CD4-positive, alpha-beta T cell (primary cell): ENCODE measurements at regions not wholly inside any gene's neighbourhood (a gene's known extent, or its start where the extent isn't known, plus 50 kb on each side); places are given as distances from the start of the nearest gene placed in this dataset.

Experiments
- ATAC-seq: fragments of 200-7000 bp; cut with Tn5 transposase; one replicate; pipeline ENCODE4 v1.10.0; 2022; ENCODE audit warnings: mild to moderate bottlenecking; ENCODE audit not compliant: poor library complexity
- CTCF ChIA-PET: fragments of 350-600 bp; sonication (Branson Sonifier 250); formaldehyde crosslinking; loops from one replicate; lab custom pipeline; 2021; ENCODE audit warnings: antibody characterized with exemption, inconsistent platforms; lab: Charles Lee
- POLR2A ChIA-PET: fragments of 350-600 bp; sonication (Branson Sonifier 250); formaldehyde crosslinking; loops from one replicate; lab custom pipeline; 2021; ENCODE audit warnings: antibody characterized with exemption, inconsistent platforms; lab: Charles Lee
- DNase-seq, 14 experiments: peaks; one replicate each; pipeline ENCODE4 v3.0.0-alpha.2; 2013 to 2020; ENCODE audit warnings: mixed read lengths in 2 of 14
- H3K27ac ChIP-seq, 2 donors: one replicate each; pipeline versions ENCODE4 v1.5.1 to v1.7.0; 2013; ENCODE audit warnings: low read length in 2 of 2, low read depth in 1 of 2, mild to moderate bottlenecking in 1 of 2
- H3K27me3 ChIP-seq, 2 experiments: 1 replicate in 1 of 2; 2 replicates in 1 of 2; pipeline versions ENCODE4 v1.6.1 to v1.7.0; 2013; ENCODE audit warnings: low read length in 2 of 2, control low read depth in 1 of 2, mild to moderate bottlenecking in 1 of 2, moderate library complexity in 1 of 2; ENCODE audit not compliant: insufficient read depth in 2 of 2, control insufficient read depth in 1 of 2
- H3K36me3 ChIP-seq: one replicate; pipeline ENCODE4 v1.6.1; 2013; ENCODE audit warnings: low read length, control low read depth; ENCODE audit not compliant: insufficient read depth
- H3K4me1 ChIP-seq: one replicate; pipeline ENCODE4 v1.6.1; 2013; ENCODE audit warnings: low read length, control low read depth; ENCODE audit not compliant: insufficient read depth
- H3K4me3 ChIP-seq: one replicate; pipeline ENCODE4 v1.5.1; 2013; ENCODE audit warnings: mild to moderate bottlenecking, low read length, moderate library complexity
- H3K9me3 ChIP-seq, 2 experiments: 1 replicate in 1 of 2; 2 replicates in 1 of 2; pipeline versions ENCODE4 v1.6.1 to v1.7.0; 2013; ENCODE audit warnings: low read length in 2 of 2, mild to moderate bottlenecking in 2 of 2, control low read depth in 1 of 2, moderate library complexity in 1 of 2; ENCODE audit not compliant: control insufficient read depth in 1 of 2, insufficient read depth in 1 of 2
- H3K27ac Mint-ChIP-seq: one replicate; pipeline ENCODE4 v1.8.0; 2020; ENCODE audit warnings: mixed read lengths
- H3K27me3 Mint-ChIP-seq: one replicate; pipeline ENCODE4 v1.8.0; 2021; ENCODE audit warnings: mixed read lengths
- H3K36me3 Mint-ChIP-seq: one replicate; pipeline ENCODE4 v1.8.0; 2021; ENCODE audit warnings: low read depth, mixed read lengths
- H3K4me1 Mint-ChIP-seq: one replicate; pipeline ENCODE4 v1.8.0; 2021; ENCODE audit warnings: low read depth, mixed read lengths
- H3K4me3 Mint-ChIP-seq: one replicate; pipeline ENCODE4 v1.8.0; 2020; ENCODE audit warnings: mild to moderate bottlenecking, mixed read lengths
- H3K9me3 Mint-ChIP-seq: one replicate; pipeline ENCODE4 v1.8.0; 2020; ENCODE audit warnings: mixed read lengths
- CTCF ChIP-seq: fragments of 200-600 bp; IDR thresholded peaks from one replicate; pipeline ENCODE4 v1.8.0; 2022; ENCODE audit warnings: antibody characterized with exemption, mild to moderate bottlenecking
- intact Hi-C, 2 experiments: fragments of 100-400 bp; cut with DNase I in 1 of 2; cut with micrococcal nuclease in 1 of 2; formaldehyde crosslinking; loops; one replicate each; pipeline versions ENCODE4 v1.15.1 to v1.9.0; 2023 to 2025; cut with DNase I, micrococcal nuclease

- no peak for TF ChIP-seq CTCF
- CTCF ChIA-PET = no interaction called here
- Histone ChIP-seq H3K4me1 (no peaks in the 10 kb centered on the region), H3K9me3 (no peaks in the 10 kb centered on the region), H3K4me3 (no peak overlapping the region), H3K27me3 (peaks cover 5 to 7% of the 10 kb centered on the region in 2 experiments), H3K36me3 (no peaks in the 10 kb centered on the region), H3K27ac (no peak overlapping the region)
- POLR2A ChIA-PET = no interaction called here
- DNase-seq (no peak), ATAC-seq (no peak)
- no peak overlapping the region for H3K4me3 Mint-ChIP-seq
- H3K4me1 Mint-ChIP-seq = no peaks in the 10 kb centered on the region
- no peaks in the 10 kb centered on the region for H3K36me3 Mint-ChIP-seq
- no peak overlapping the region for H3K27ac Mint-ChIP-seq
- intact Hi-C loops = no loop called here
- H3K9me3 Mint-ChIP-seq = no peaks in the 10 kb centered on the region
- peaks cover 46% of the 10 kb centered on the region for H3K27me3 Mint-ChIP-seq
These were observed 145.9 kb downstream of the CARTPT start for GRCh38 chr5:71864730-71865601.

- ChIA-PET POLR2A (no interaction called here), CTCF (no interaction called here)
- H3K27ac Mint-ChIP-seq = no peak overlapping the region
- H3K4me3 Mint-ChIP-seq = no peak overlapping the region
- H3K36me3 Mint-ChIP-seq = no peaks in the 10 kb centered on the region
- peaks cover 3 to 7% of the 10 kb centered on the region in 2 experiments for H3K27me3 ChIP-seq
- no peak overlapping the region for H3K4me3 ChIP-seq
- no peaks in the 10 kb centered on the region for H3K9me3 ChIP-seq
- ATAC-seq = no peak
- intact Hi-C loops = no loop called here
- H3K27me3 Mint-ChIP-seq = peaks cover 43% of the 10 kb centered on the region
- no peak for TF ChIP-seq CTCF
- DNase-seq = no peak
- no peak overlapping the region for H3K27ac ChIP-seq
- H3K4me1 Mint-ChIP-seq = no peaks in the 10 kb centered on the region
- no peaks in the 10 kb centered on the region for H3K4me1 ChIP-seq
- H3K9me3 Mint-ChIP-seq = no peaks in the 10 kb centered on the region
- no peaks in the 10 kb centered on the region for H3K36me3 ChIP-seq
These were observed 146.7 kb downstream of the CARTPT start for GRCh38 chr5:71865665-71866320.

GRCh38 chr5:71872311-71872864, 153.3 kb downstream of the CARTPT start:
- no peak overlapping the region for H3K4me3 ChIP-seq
- no peaks in the 10 kb centered on the region for H3K36me3 Mint-ChIP-seq
- H3K27me3 ChIP-seq = no peaks in the 10 kb centered on the region
- no peak overlapping the region for H3K27ac Mint-ChIP-seq
- H3K9me3 Mint-ChIP-seq = no peaks in the 10 kb centered on the region
- POLR2A ChIA-PET = no interaction called here
- H3K4me1 Mint-ChIP-seq = no peaks in the 10 kb centered on the region
- DNase-seq (no peak), ATAC-seq (no peak)
- CTCF ChIA-PET = no interaction called here
- H3K4me1 ChIP-seq = no peaks in the 10 kb centered on the region
- TF ChIP-seq CTCF = no peak
- intact Hi-C loops = no loop called here
- H3K9me3 ChIP-seq = no peaks in the 10 kb centered on the region
- H3K27ac ChIP-seq = no peak overlapping the region
- H3K27me3 Mint-ChIP-seq = peaks cover 23% of the 10 kb centered on the region
- H3K36me3 ChIP-seq = no peaks in the 10 kb centered on the region
- no peak overlapping the region for H3K4me3 Mint-ChIP-seq
